GM12878 (cell line): ENCODE measurements at regions not wholly inside any gene's neighbourhood (a gene's known extent, or its start where the extent isn't known, plus 50 kb on each side); places are given as distances from the start of the nearest gene placed in this dataset.

Experiments used
- BHLHE40 ChIP-seq, 2 experiments: fragments of 450-650 bp in 1 of 2; IDR thresholded peaks; 2 replicates each; pipeline ENCODE4 v1.6.1; 2011 to 2017; ENCODE audit warnings: low read depth in 2 of 2, borderline replicate concordance in 1 of 2, improper control_type of control experiment in 1 of 2, low read length in 1 of 2, mild to moderate bottlenecking in 1 of 2
- CTCF ChIP-seq, 3 experiments: IDR thresholded peaks in 2 of 3; conservative IDR thresholded peaks in 1 of 3; 2 replicates each; pipeline ENCODE4 v1.5.1; 2011; ENCODE audit warnings: low read depth in 3 of 3, low read length in 3 of 3, mild to moderate bottlenecking in 3 of 3, control low read depth in 2 of 3, moderate library complexity in 2 of 3, inconsistent platforms in 1 of 3, mixed read lengths in 1 of 3; ENCODE audit not compliant: control insufficient read depth in 2 of 3, insufficient read depth in 1 of 3; ENCODE audit errors: extremely low read depth in 1 of 3
- KLF5 ChIP-seq: fragments of 450-650 bp; IDR thresholded peaks from 2 replicates; pipeline ENCODE4 v1.6.1; 2014; ENCODE audit warnings: mild to moderate bottlenecking; ENCODE audit not compliant: partially characterized antibody
- PAX8 ChIP-seq: fragments of 450-650 bp; IDR thresholded peaks from 2 replicates; pipeline ENCODE4 v1.6.1; 2017; ENCODE audit warnings: mild to moderate bottlenecking, moderate library complexity
- POLR2A ChIP-seq: IDR thresholded peaks from 2 replicates; pipeline ENCODE4 v1.6.1; 2011; ENCODE audit warnings: low read depth, mild to moderate bottlenecking, low read length
- ZBTB40 ChIP-seq: fragments of 450-650 bp; IDR thresholded peaks from 2 replicates; pipeline ENCODE4 v1.6.1; 2016; ENCODE audit warnings: mild to moderate bottlenecking, moderate library complexity, borderline replicate concordance
- ZNF592 ChIP-seq: fragments of 450-650 bp; IDR thresholded peaks from 2 replicates; pipeline ENCODE4 v1.6.1; 2017; ENCODE audit warnings: mild to moderate bottlenecking, moderate library complexity
- ZZZ3 ChIP-seq: IDR thresholded peaks from 2 replicates; pipeline ENCODE4 v1.6.1; 2011; ENCODE audit warnings: low read depth; ENCODE audit not compliant: control insufficient read depth, insufficient read length

- no peak for TF ChIP-seq KLF5
- TF ChIP-seq POLR2A: no peak
- TF ChIP-seq CTCF (IDR thresholded peaks at IDR 0.05 in 2 of 3, conservative IDR thresholded peaks at IDR 0.05 in 1 of 3; ENCODE audit: control insufficient read depth in 2 of 3, extremely low read depth in 1 of 3, insufficient read depth in 1 of 3, low read depth in 3 of 3, low read length in 3 of 3): no peak
- no peak for TF ChIP-seq ZZZ3
- no peak for TF ChIP-seq PAX8
- TF ChIP-seq ZNF592: no peak
- no peak for TF ChIP-seq ZBTB40
- TF ChIP-seq BHLHE40 (IDR thresholded peaks at IDR 0.05; ENCODE audit: borderline replicate concordance in 1 of 2, low read depth in 2 of 2, low read length in 1 of 2): no peak
These were observed 283.7 kb upstream of the ID2 start for GRCh38 chr2:8398040-8398668.
